Gastroesophageal sphincter (tissue), 4 donors: ENCODE measurements at regions not wholly inside any gene's neighbourhood (a gene's known extent, or its start where the extent isn't known, plus 50 kb on each side); places are given as distances from the start of the nearest gene placed in this dataset.

Experiments used
- ATAC-seq: fragments of 150-250 bp; one replicate; pipeline ENCODE4 v1.9.1; 2016; ENCODE audit warnings: mild to moderate bottlenecking, moderate library complexity
- H3K27ac ChIP-seq, 4 donors: fragments of 200-600 bp; sonication (generic) in 3 of 4; 1 replicate in 3 of 4; 2 replicates in 1 of 4; pipeline ENCODE4 v1.5.1; 2016 to 2019
- H3K27me3 ChIP-seq: fragments of 200-600 bp; sonication (generic); one replicate; pipeline ENCODE4 v1.5.1; 2019
- H3K36me3 ChIP-seq, 2 donors: fragments of 200-600 bp; sonication (generic); one replicate each; pipeline ENCODE4 v1.5.1; 2019; ENCODE audit warnings: control low read depth in 1 of 2
- H3K4me1 ChIP-seq, 3 donors: fragments of 200-600 bp; sonication (generic); 1 replicate in 2 of 3; 2 replicates in 1 of 3; pipeline ENCODE4 v1.5.1; 2016 to 2019; ENCODE audit warnings: control low read depth in 2 of 3
- H3K4me3 ChIP-seq, 2 donors: fragments of 200-600 bp; sonication (generic); one replicate each; pipeline ENCODE4 v1.5.1; 2019; ENCODE audit warnings: mild to moderate bottlenecking in 1 of 2, moderate library complexity in 1 of 2
- H3K9me3 ChIP-seq, 3 donors: fragments of 200-600 bp; sonication (generic); one replicate each; pipeline ENCODE4 v1.5.1; 2017 to 2019; ENCODE audit warnings: control low read depth in 2 of 3
- EP300 ChIP-seq: sonication (generic); formaldehyde crosslinking; IDR thresholded peaks from one replicate; pipeline ENCODE4 v1.6.1; 2017; ENCODE audit warnings: antibody characterized with exemption, mild to moderate bottlenecking
- POLR2A ChIP-seq, 2 donors: fragments of 450-650 bp; IDR thresholded peaks; one replicate each; pipeline ENCODE4 v1.6.1; 2017; ENCODE audit warnings: antibody characterized with exemption in 2 of 2, mild to moderate bottlenecking in 2 of 2, moderate library complexity in 1 of 2
- POLR2AphosphoS5 ChIP-seq: sonication (generic); formaldehyde crosslinking; IDR thresholded peaks from one replicate; pipeline ENCODE4 v1.6.1; 2017; ENCODE audit warnings: antibody characterized with exemption
- WGBS, 2 donors: methylation state at CpG; one replicate each; pipeline ENCODE4 v1.1.5; 2018; ENCODE audit warnings: low coverage in 1 of 2; 5-methylcytosine and 5-hydroxymethylcytosine counted together
- TF ChIP-seq, protein P1 (sequence below), 4 experiments: fragments of 200-600 bp in 2 of 4; fragments of 450-650 bp in 2 of 4; sonication (generic) in 1 of 4; IDR thresholded peaks; one replicate each; pipeline ENCODE4 v1.5.1; 2017 to 2019; ENCODE audit warnings: antibody characterized with exemption in 4 of 4, mild to moderate bottlenecking in 2 of 4, moderate library complexity in 2 of 4

DNA sequence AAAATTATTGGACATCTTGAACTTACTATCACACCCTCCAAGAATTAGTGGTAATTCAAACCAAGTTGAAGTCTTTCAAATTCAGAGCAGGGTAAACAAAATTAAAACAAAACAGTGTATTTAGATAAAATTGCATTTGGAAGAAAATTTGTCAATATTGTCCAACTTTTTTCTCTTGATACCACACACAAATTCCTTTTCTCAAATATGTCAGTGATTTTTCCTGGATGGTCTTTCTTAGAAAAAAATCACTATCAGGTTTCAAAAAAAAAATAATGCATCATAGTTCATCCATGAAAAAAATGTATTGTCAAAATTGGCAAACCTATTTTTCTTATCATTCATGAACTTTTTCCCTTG, 667.1 kb downstream of the TENT5A start:
- ATAC-seq = no peak
- H3K27me3 ChIP-seq = no peaks in the 10 kb centered on the region
- H3K4me3 ChIP-seq = no peak overlapping the region
- H3K36me3 ChIP-seq = no peaks in the 10 kb centered on the region
- TF ChIP-seq, protein P1, sequence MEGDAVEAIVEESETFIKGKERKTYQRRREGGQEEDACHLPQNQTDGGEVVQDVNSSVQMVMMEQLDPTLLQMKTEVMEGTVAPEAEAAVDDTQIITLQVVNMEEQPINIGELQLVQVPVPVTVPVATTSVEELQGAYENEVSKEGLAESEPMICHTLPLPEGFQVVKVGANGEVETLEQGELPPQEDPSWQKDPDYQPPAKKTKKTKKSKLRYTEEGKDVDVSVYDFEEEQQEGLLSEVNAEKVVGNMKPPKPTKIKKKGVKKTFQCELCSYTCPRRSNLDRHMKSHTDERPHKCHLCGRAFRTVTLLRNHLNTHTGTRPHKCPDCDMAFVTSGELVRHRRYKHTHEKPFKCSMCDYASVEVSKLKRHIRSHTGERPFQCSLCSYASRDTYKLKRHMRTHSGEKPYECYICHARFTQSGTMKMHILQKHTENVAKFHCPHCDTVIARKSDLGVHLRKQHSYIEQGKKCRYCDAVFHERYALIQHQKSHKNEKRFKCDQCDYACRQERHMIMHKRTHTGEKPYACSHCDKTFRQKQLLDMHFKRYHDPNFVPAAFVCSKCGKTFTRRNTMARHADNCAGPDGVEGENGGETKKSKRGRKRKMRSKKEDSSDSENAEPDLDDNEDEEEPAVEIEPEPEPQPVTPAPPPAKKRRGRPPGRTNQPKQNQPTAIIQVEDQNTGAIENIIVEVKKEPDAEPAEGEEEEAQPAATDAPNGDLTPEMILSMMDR (IDR thresholded peaks at IDR 0.05) = no peak
- no peak for TF ChIP-seq POLR2AphosphoS5
- TF ChIP-seq POLR2A (IDR thresholded peaks at IDR 0.05) = no peak
- no peak for TF ChIP-seq EP300
- no peaks in the 10 kb centered on the region for H3K9me3 ChIP-seq
- peaks cover 0 to 5% (median 0%) of the 10 kb centered on the region in 3 donors for H3K4me1 ChIP-seq
- H3K27ac ChIP-seq = no peak overlapping the region

DNA sequence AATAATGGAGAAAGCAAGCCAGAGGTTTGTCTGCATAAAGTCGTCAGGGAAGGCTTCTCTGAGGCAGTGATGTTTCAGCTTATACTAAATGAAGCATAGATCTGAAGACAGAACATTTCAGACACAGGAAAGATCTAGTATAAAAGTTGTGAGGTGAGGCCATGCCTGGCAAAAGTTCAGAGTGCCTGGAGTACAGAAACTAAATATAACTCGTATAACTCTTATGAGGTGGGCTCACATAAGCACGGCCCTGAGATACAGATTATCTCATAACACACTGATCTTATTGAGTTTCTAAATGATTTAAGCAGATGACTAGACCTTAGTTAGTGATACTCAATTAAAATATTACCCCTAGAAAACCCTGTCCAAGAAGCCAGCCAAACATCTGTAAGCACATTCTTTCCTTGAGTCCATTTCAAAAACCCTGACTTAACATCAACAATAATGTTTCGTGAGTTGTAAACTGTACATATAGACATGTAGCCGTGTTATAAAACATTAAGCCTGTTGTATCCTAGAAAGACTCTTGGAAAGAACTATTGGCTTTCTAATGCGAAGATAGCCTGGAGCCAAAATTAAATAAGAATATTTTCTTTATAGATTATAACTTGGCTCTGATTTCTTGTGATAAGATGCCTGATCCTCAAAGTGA, 667.6 kb downstream of the TENT5A start:
- H3K36me3 ChIP-seq = no peaks in the 10 kb centered on the region
- TF ChIP-seq EP300 (no peak), POLR2AphosphoS5 (no peak), POLR2A (IDR thresholded peaks at IDR 0.05) (no peak)
- TF ChIP-seq, protein P1 (IDR thresholded peaks at IDR 0.05) = no peak
- no peak overlapping the region for H3K27ac ChIP-seq
- no peaks in the 10 kb centered on the region for H3K27me3 ChIP-seq
- H3K4me3 ChIP-seq = no peak overlapping the region
- peaks cover 0 to 5% (median 0%) of the 10 kb centered on the region in 3 donors for H3K4me1 ChIP-seq
- no peaks in the 10 kb centered on the region for H3K9me3 ChIP-seq
- no peak for ATAC-seq
- WGBS, 2 donors = 38 to 40% methylated on average over 6 of the region's 6 CpGs

DNA sequence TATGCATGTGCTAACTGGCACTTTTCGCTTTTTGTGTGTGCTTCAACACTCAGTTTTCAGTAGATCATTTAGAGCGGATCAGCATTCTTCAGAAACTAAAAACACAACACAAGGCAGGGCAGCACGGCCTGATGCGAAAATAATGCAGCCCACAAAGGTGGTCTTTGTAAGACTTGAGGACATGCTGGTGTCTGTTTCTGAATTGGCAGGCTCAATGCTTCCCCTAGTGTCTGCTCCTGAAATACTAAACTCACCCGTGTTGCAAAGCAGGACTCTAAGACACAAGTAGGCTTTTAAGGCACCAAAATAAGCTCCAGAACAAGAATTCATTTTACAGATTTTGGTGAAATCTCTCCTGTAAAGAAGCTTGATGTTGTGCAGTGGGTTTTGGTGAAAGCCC, 676.5 kb downstream of the TENT5A start:
- no peaks in the 10 kb centered on the region for H3K36me3 ChIP-seq
- H3K27ac ChIP-seq = no peak overlapping the region
- no peak overlapping the region for H3K4me3 ChIP-seq
- H3K27me3 ChIP-seq = no peaks in the 10 kb centered on the region
- no peaks in the 10 kb centered on the region for H3K9me3 ChIP-seq
- TF ChIP-seq, protein P1 (IDR thresholded peaks at IDR 0.05) = peak in 1 of 4 experiments; percentile 30
- TF ChIP-seq POLR2A (IDR thresholded peaks at IDR 0.05) = no peak
- H3K4me1 ChIP-seq = no peaks in the 10 kb centered on the region
- WGBS, 2 donors = 51 to 69% methylated on average over 3 to 5 of the region's 5 CpGs
- no peak for ATAC-seq

DNA sequence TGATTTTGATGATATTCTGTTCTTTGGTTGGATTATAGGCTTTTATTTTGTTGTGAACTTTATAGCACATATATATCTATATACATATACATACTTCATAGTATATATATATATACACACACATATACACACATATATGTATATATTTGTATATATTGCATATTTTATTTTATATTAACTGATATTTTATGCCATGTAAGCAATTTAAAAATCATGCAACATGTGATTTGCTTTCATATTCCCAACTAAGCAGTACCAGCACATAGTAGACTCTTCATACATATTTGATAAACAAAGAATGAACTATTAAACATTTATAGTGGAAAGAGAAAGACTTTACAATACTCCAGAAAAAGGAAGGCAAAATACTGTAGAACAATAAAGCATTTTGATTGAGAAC, 679.2 kb downstream of the TENT5A start:
- Histone ChIP-seq H3K36me3 (no peaks in the 10 kb centered on the region), H3K4me1 (no peaks in the 10 kb centered on the region), H3K27me3 (no peaks in the 10 kb centered on the region), H3K27ac (no peak overlapping the region), H3K9me3 (no peaks in the 10 kb centered on the region), H3K4me3 (no peak overlapping the region)
- TF ChIP-seq EP300 (no peak), POLR2AphosphoS5 (no peak), POLR2A (IDR thresholded peaks at IDR 0.05) (no peak)
- TF ChIP-seq, protein P1 (IDR thresholded peaks at IDR 0.05) = no peak
- ATAC-seq = no peak

DNA sequence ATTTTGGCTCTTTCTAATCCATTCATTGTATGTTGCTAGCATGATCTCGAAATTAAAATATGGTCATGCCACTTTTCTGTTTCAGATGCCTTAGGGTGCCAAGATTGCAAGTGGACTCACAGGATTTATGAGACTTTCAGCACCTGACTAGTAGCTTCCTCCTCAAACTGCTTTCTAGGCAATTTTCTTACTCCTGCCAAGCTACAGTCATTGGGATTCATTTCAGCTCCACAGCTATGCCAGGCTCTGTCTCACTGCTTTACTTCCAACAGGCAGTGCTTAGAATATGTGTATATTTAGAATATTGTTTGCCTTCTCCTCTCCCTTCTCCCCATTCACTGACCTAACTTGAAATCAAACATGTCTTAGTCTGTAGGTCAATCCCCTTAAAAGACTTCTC, 681.4 kb downstream of the TENT5A start:
- no peaks in the 10 kb centered on the region for H3K9me3 ChIP-seq
- H3K36me3 ChIP-seq = no peaks in the 10 kb centered on the region
- ATAC-seq = no peak
- no peaks in the 10 kb centered on the region for H3K27me3 ChIP-seq
- no peak overlapping the region for H3K27ac ChIP-seq
- H3K4me3 ChIP-seq = no peak overlapping the region
- H3K4me1 ChIP-seq = no peaks in the 10 kb centered on the region
- TF ChIP-seq POLR2A (IDR thresholded peaks at IDR 0.05) (no peak), POLR2AphosphoS5 (no peak), EP300 (no peak)
- TF ChIP-seq, protein P1 (IDR thresholded peaks at IDR 0.05) = no peak
- WGBS, 2 donors = 80 to 88% methylated on average over 1 of the region's 1 CpG
